Activated B cell treated with CpG ODN at 0.5 μM for 24 hours (primary cell): ENCODE measurements at regions not wholly inside any gene's neighbourhood (a gene's known extent, or its start where the extent isn't known, plus 50 kb on each side); places are given as distances from the start of the nearest gene placed in this dataset.

Source experiments
- ATAC-seq: fragments of 200-7000 bp; cut with Tn5 transposase; one replicate; pipeline ENCODE4 v1.10.0; 2021; ENCODE audit warnings: low read depth, mild to moderate bottlenecking, moderate library complexity
- CTCF ChIA-PET: fragments of 350-600 bp; sonication (Branson Sonifier 250); formaldehyde crosslinking; loops from one replicate; lab custom pipeline; 2021; ENCODE audit warnings: antibody characterized with exemption; lab: Charles Lee
- POLR2A ChIA-PET: fragments of 350-600 bp; sonication (Branson Sonifier 250); formaldehyde crosslinking; loops from one replicate; lab custom pipeline; 2021; ENCODE audit warnings: antibody characterized with exemption; lab: Charles Lee
- DNase-seq: peaks from one replicate; pipeline ENCODE4 v3.0.0; 2022
- H3K27ac Mint-ChIP-seq: one replicate; pipeline ENCODE4 v1.8.0; 2020; ENCODE audit warnings: mixed read lengths
- H3K27me3 Mint-ChIP-seq: one replicate; pipeline ENCODE4 v1.8.0; 2021; ENCODE audit warnings: mixed read lengths
- H3K36me3 Mint-ChIP-seq: one replicate; pipeline ENCODE4 v1.8.0; 2021; ENCODE audit warnings: low read depth, mixed read lengths
- H3K4me1 Mint-ChIP-seq: one replicate; pipeline ENCODE4 v1.8.0; 2021; ENCODE audit warnings: mixed read lengths
- H3K4me3 Mint-ChIP-seq: one replicate; pipeline ENCODE4 v1.8.0; 2020; ENCODE audit warnings: mild to moderate bottlenecking, mixed read lengths
- H3K9me3 Mint-ChIP-seq: one replicate; pipeline ENCODE4 v1.8.0; 2020; ENCODE audit warnings: mixed read lengths
- CTCF ChIP-seq: fragments of 200-600 bp; IDR thresholded peaks from one replicate; pipeline ENCODE4 v1.8.0; 2022; ENCODE audit warnings: antibody characterized with exemption, mild to moderate bottlenecking
- intact Hi-C: fragments of 100-400 bp; cut with micrococcal nuclease; formaldehyde crosslinking; loops from one replicate; pipeline ENCODE4 v1.15.1; 2024

GRCh38 chr10:131795761-131796160 lies 105.0 kb upstream of the PPP2R2D start:
- H3K9me3 Mint-ChIP-seq, result peaks cover 12% of the 10 kb centered on the region
- H3K36me3 Mint-ChIP-seq, result no peaks in the 10 kb centered on the region
- no peak for TF ChIP-seq CTCF
- intact Hi-C loops, result no loop called here
- ChIA-PET POLR2A (no interaction called here), CTCF (no interaction called here)
- no peak for DNase-seq
- H3K27ac Mint-ChIP-seq, result no peak overlapping the region
- H3K4me1 Mint-ChIP-seq, result no peaks in the 10 kb centered on the region
- no peak overlapping the region for H3K4me3 Mint-ChIP-seq
- no peaks in the 10 kb centered on the region for H3K27me3 Mint-ChIP-seq
- ATAC-seq, result no peak

GRCh38 chr10:131797626-131798025 lies 103.2 kb upstream of the PPP2R2D start:
- no peak overlapping the region for H3K27ac Mint-ChIP-seq
- no peak overlapping the region for H3K4me3 Mint-ChIP-seq
- H3K27me3 Mint-ChIP-seq, result no peaks in the 10 kb centered on the region
- TF ChIP-seq CTCF, result no peak
- intact Hi-C loops, result no loop called here
- ChIA-PET CTCF (no interaction called here), POLR2A (no interaction called here)
- no peaks in the 10 kb centered on the region for H3K4me1 Mint-ChIP-seq
- DNase-seq, result no peak
- peaks cover 12% of the 10 kb centered on the region for H3K9me3 Mint-ChIP-seq
- H3K36me3 Mint-ChIP-seq, result no peaks in the 10 kb centered on the region
- ATAC-seq, result no peak

GRCh38 chr10:131799429-131799828 lies 101.4 kb upstream of the PPP2R2D start:
- Mint-ChIP-seq H3K4me1 (no peaks in the 10 kb centered on the region), H3K4me3 (no peak overlapping the region), H3K36me3 (no peaks in the 10 kb centered on the region), H3K27me3 (no peaks in the 10 kb centered on the region), H3K27ac (no peak overlapping the region), H3K9me3 (peaks cover 12% of the 10 kb centered on the region)
- ATAC-seq, result no peak
- intact Hi-C loops, result no loop called here
- ChIA-PET POLR2A (no interaction called here), CTCF (interaction anchor here (1.5 kb wide), 1 partner anchor 11 kb away, joined by 3 read pairs; no protein-coding TSS in a partner anchor)
- DNase-seq, result no peak
- TF ChIP-seq CTCF, result no peak

- H3K9me3 Mint-ChIP-seq, result peaks cover 10% of the 10 kb centered on the region
- no peak for TF ChIP-seq CTCF
- ATAC-seq, result no peak
- DNase-seq, result no peak
- ChIA-PET POLR2A (no interaction called here), CTCF (no interaction called here)
- no peaks in the 10 kb centered on the region for H3K27me3 Mint-ChIP-seq
- H3K36me3 Mint-ChIP-seq, result no peaks in the 10 kb centered on the region
- H3K4me3 Mint-ChIP-seq, result no peak overlapping the region
- intact Hi-C loops, result no loop called here
- no peak overlapping the region for H3K27ac Mint-ChIP-seq
- H3K4me1 Mint-ChIP-seq, result no peaks in the 10 kb centered on the region
Measured at GRCh38 chr10:131802156-131802915, 98.5 kb upstream of the PPP2R2D start.

- ChIA-PET CTCF (no interaction called here), POLR2A (no interaction called here)
- Mint-ChIP-seq H3K36me3 (no peaks in the 10 kb centered on the region), H3K27ac (no peak overlapping the region), H3K9me3 (peaks cover 10% of the 10 kb centered on the region), H3K4me3 (no peak overlapping the region), H3K27me3 (no peaks in the 10 kb centered on the region), H3K4me1 (no peaks in the 10 kb centered on the region)
- DNase-seq (no peak), ATAC-seq (no peak)
- intact Hi-C loops, result no loop called here
- TF ChIP-seq CTCF, result no peak
Measured at GRCh38 chr10:131802996-131803395, 97.8 kb upstream of the PPP2R2D start.
